B cell (primary cell): ENCODE measurements at regions not wholly inside any gene's neighbourhood (a gene's known extent, or its start where the extent isn't known, plus 50 kb on each side); places are given as distances from the start of the nearest gene placed in this dataset.

Source experiments
- ATAC-seq: fragments of 200-7000 bp; cut with Tn5 transposase; one replicate; pipeline ENCODE4 v1.10.0; 2021; ENCODE audit warnings: low read depth, mild to moderate bottlenecking, moderate number of reproducible peaks, moderate library complexity
- CTCF ChIA-PET: fragments of 350-600 bp; sonication (Branson Sonifier 250); formaldehyde crosslinking; loops from one replicate; lab custom pipeline; 2021; ENCODE audit warnings: antibody characterized with exemption, inconsistent platforms; lab: Charles Lee
- POLR2A ChIA-PET: fragments of 350-600 bp; sonication (Branson Sonifier 250); formaldehyde crosslinking; loops from one replicate; lab custom pipeline; 2021; ENCODE audit warnings: antibody characterized with exemption; lab: Charles Lee
- DNase-seq: peaks from one replicate; pipeline ENCODE4 v3.0.0; 2013
- H2AFZ ChIP-seq: 2 replicates; pipeline ENCODE4 v1.6.1; 2012; ENCODE audit warnings: mild to moderate bottlenecking, low read depth, low read length; ENCODE audit not compliant: insufficient read depth, poor library complexity, severe bottlenecking
- H3K27ac ChIP-seq, 2 donors: 1 replicate in 1 of 2; 2 replicates in 1 of 2; pipeline ENCODE4 v1.5.1; 2012 to 2013; ENCODE audit warnings: low read length in 2 of 2, mild to moderate bottlenecking in 2 of 2, moderate library complexity in 1 of 2
- H3K27me3 ChIP-seq, 4 experiments: fragments of 200-600 bp in 1 of 4; sonication (generic) in 1 of 4; replicated peaks in 1 of 4; 1 replicate in 2 of 4; 2 replicates in 2 of 4; pipeline versions ENCODE4 v1.6.1 to v1.7.0; 2013 to 2016; ENCODE audit warnings: low read length in 3 of 4, mild to moderate bottlenecking in 2 of 4, mixed read lengths in 1 of 4, moderate library complexity in 1 of 4; ENCODE audit not compliant: insufficient read depth in 4 of 4, control insufficient read depth in 3 of 4; ENCODE audit errors: control extremely low read depth in 1 of 4
- H3K36me3 ChIP-seq, 2 experiments: replicated peaks in 1 of 2; 1 replicate in 1 of 2; 2 replicates in 1 of 2; pipeline versions ENCODE4 v1.6.1 to v1.7.1; 2013; ENCODE audit warnings: low read length in 1 of 2; ENCODE audit not compliant: insufficient read depth in 2 of 2, control insufficient read depth in 1 of 2; ENCODE audit errors: control extremely low read depth in 1 of 2, extremely low read depth in 1 of 2
- H3K4me1 ChIP-seq, 2 donors: fragments of 200-600 bp in 1 of 2; sonication (generic) in 1 of 2; 1 replicate in 1 of 2; 2 replicates in 1 of 2; pipeline versions ENCODE4 v1.5.1 to v1.6.1; 2013 to 2017; ENCODE audit warnings: low read length in 2 of 2; ENCODE audit not compliant: control insufficient read depth in 2 of 2, insufficient read depth in 2 of 2
- H3K4me2 ChIP-seq: replicated peaks from 2 replicates; pipeline ENCODE3; 2012; ENCODE audit warnings: mild to moderate bottlenecking, low read depth, low read length; ENCODE audit not compliant: poor library complexity, severe bottlenecking
- H3K4me3 ChIP-seq, 5 experiments: fragments of 200-600 bp in 1 of 5; sonication (generic) in 1 of 5; 1 replicate in 3 of 5; 2 replicates in 2 of 5; pipeline versions ENCODE4 v1.5.1 to v1.7.0; 2011 to 2016; ENCODE audit warnings: low read length in 4 of 5, mild to moderate bottlenecking in 4 of 5, low read depth in 2 of 5, control low read depth in 1 of 5, moderate library complexity in 1 of 5; ENCODE audit not compliant: insufficient read depth in 1 of 5; ENCODE audit errors: control extremely low read depth in 1 of 5, extremely low read depth in 1 of 5
- H3K79me2 ChIP-seq: fragments of 200-600 bp; sonication (generic); one replicate; pipeline ENCODE4 v1.6.0; 2016; ENCODE audit warnings: low read length; ENCODE audit not compliant: control insufficient read depth, insufficient read depth
- H3K9ac ChIP-seq: fragments of 200-600 bp; sonication (generic); 2 replicates; pipeline ENCODE4 v1.6.1; 2017; ENCODE audit warnings: mild to moderate bottlenecking, low read length, moderate library complexity
- H3K9me3 ChIP-seq, 3 donors: one replicate each; pipeline versions ENCODE4 v1.6.1 to v1.7.1; 2013; ENCODE audit warnings: low read length in 2 of 3; ENCODE audit not compliant: control insufficient read depth in 2 of 3, insufficient read depth in 1 of 3; ENCODE audit errors: control extremely low read depth in 1 of 3
- H4K20me1 ChIP-seq: 2 replicates; pipeline ENCODE4 v1.6.0; 2012; ENCODE audit warnings: mild to moderate bottlenecking, low read length; ENCODE audit not compliant: insufficient read depth, control insufficient read depth, poor library complexity, severe bottlenecking
- H3K27ac Mint-ChIP-seq: one replicate; pipeline ENCODE4 v1.8.0; 2021; ENCODE audit warnings: mixed read lengths
- H3K27me3 Mint-ChIP-seq: one replicate; pipeline ENCODE4 v1.8.0; 2021; ENCODE audit warnings: mixed read lengths
- H3K4me1 Mint-ChIP-seq: one replicate; pipeline ENCODE4 v1.8.0; 2021; ENCODE audit warnings: mixed read lengths
- H3K4me3 Mint-ChIP-seq: one replicate; pipeline ENCODE4 v1.8.0; 2021; ENCODE audit warnings: mixed read lengths
- H3K9me3 Mint-ChIP-seq: one replicate; pipeline ENCODE4 v1.8.0; 2022; ENCODE audit warnings: mixed read lengths; ENCODE audit not compliant: insufficient read depth
- CTCF ChIP-seq: fragments of 200-600 bp; IDR thresholded peaks from one replicate; pipeline ENCODE4 v1.8.0; 2022; ENCODE audit warnings: antibody characterized with exemption, mild to moderate bottlenecking
- EZH2 ChIP-seq: IDR thresholded peaks from 2 replicates; pipeline ENCODE4 v1.6.1; 2012; ENCODE audit warnings: borderline replicate concordance, low read depth, mild to moderate bottlenecking, moderate library complexity, low read length; ENCODE audit not compliant: insufficient read depth, poor library complexity, severe bottlenecking
- WGBS: methylation state at CpG from one replicate; pipeline ENCODE4 v1.1.5; 2013; ENCODE audit warnings: missing lambda C conversion rate; ENCODE audit not compliant: insufficient coverage; 5-methylcytosine and 5-hydroxymethylcytosine counted together
- intact Hi-C: fragments of 100-400 bp; cut with micrococcal nuclease; formaldehyde crosslinking; loops from one replicate; pipeline ENCODE4 v1.10.0; 2022

DNA sequence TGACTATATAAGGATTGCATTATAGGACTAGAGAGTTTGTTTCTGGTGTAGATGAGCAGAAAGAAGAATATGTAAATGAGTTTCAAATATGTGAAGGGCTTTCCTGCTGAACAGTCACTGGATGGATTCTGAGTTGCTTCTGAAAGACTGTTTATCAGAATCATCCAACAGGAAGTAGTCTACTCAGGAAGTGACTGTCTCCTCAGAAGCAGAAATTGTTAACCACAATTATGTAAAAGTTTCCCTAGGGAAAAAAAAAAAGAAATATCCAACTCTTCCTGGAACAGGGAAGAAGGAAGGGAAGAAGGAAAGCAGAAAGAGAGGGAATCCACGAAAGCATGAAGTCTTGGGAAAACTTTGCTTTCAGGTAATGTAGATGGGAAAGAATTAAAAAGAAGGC is 138.9 kb downstream of the TENT5A start:
- H3K27me3 ChIP-seq: no peaks in the 10 kb centered on the region
- no peaks in the 10 kb centered on the region for H3K79me2 ChIP-seq
- no CpG with 5 or more reads among the region's 1 CpG for whole genome bisulfite sequencing
- no peaks in the 10 kb centered on the region for H3K36me3 ChIP-seq
- H3K9ac ChIP-seq: no peak overlapping the region
- no peaks in the 10 kb centered on the region for H4K20me1 ChIP-seq
- Mint-ChIP-seq H3K4me1 (peaks cover 3% of the 10 kb centered on the region), H3K9me3 (no peaks in the 10 kb centered on the region), H3K27me3 (no peaks in the 10 kb centered on the region), H3K27ac (no peak overlapping the region), H3K4me3 (no peak overlapping the region)
- intact Hi-C loops: no loop called here
- POLR2A ChIA-PET: no interaction called here
- CTCF ChIA-PET: no interaction called here
- no peak overlapping the region for H3K4me3 ChIP-seq
- H3K4me2 ChIP-seq: no peak overlapping the region
- TF ChIP-seq EZH2: no peak
- TF ChIP-seq CTCF: no peak
- peaks cover 0 to 4% of the 10 kb centered on the region in 2 donors for H3K4me1 ChIP-seq
- H3K9me3 ChIP-seq: no peaks in the 10 kb centered on the region
- ATAC-seq (no peak), DNase-seq (no peak)
- H3K27ac ChIP-seq: no peak overlapping the region
- no peak overlapping the region for H2AFZ ChIP-seq

DNA sequence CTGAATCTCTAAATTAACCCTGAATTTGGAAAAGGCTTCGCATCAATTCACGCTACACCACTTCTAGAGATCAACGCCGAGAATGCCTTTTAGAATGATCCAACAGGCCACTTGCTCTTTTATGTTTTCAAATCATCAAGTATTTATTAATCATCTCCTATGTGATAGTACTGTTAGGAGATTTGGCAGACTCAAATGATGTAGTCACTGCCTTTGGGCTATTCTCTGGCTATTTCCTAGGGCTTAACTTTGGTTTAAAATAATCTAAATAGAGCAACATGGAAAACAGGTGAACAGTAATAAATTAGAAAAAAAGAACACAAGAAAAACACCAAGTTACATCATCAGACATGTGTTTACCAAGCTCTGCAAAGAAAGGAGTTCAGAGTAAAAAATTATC is 140.3 kb downstream of the TENT5A start:
- TF ChIP-seq EZH2 (no peak), CTCF (no peak)
- no peaks in the 10 kb centered on the region for H3K9me3 Mint-ChIP-seq
- Histone ChIP-seq H3K27me3 (no peaks in the 10 kb centered on the region), H3K4me2 (no peak overlapping the region), H4K20me1 (no peaks in the 10 kb centered on the region), H3K4me3 (no peak overlapping the region), H3K79me2 (no peaks in the 10 kb centered on the region), H3K27ac (no peak overlapping the region), H2AFZ (no peak overlapping the region), H3K9me3 (no peaks in the 10 kb centered on the region), H3K36me3 (no peaks in the 10 kb centered on the region), H3K4me1 (peaks cover 0 to 4% of the 10 kb centered on the region in 2 donors), H3K9ac (no peak overlapping the region)
- H3K27ac Mint-ChIP-seq: no peak overlapping the region
- H3K27me3 Mint-ChIP-seq: no peaks in the 10 kb centered on the region
- DNase-seq: no peak
- no CpG with 5 or more reads among the region's 4 CpGs for WGBS
- intact Hi-C loops: no loop called here
- ATAC-seq: no peak
- H3K4me3 Mint-ChIP-seq: no peak overlapping the region
- ChIA-PET CTCF (no interaction called here), POLR2A (no interaction called here)
- peaks cover 3% of the 10 kb centered on the region for H3K4me1 Mint-ChIP-seq
